Transverse colon (tissue), 4 donors: ENCODE measurements at regions not wholly inside any gene's neighbourhood (a gene's known extent, or its start where the extent isn't known, plus 50 kb on each side); places are given as distances from the start of the nearest gene placed in this dataset.

Experiments
- DNase-seq: peaks from one replicate; pipeline ENCODE4 v3.0.0-alpha.2; 2019
- H3K27ac ChIP-seq, 4 donors: fragments of 200-600 bp; sonication (generic); 2 replicates each; pipeline ENCODE4 v1.5.1; 2016 to 2018; ENCODE audit warnings: inconsistent platforms in 4 of 4
- H3K27me3 ChIP-seq: fragments of 200-600 bp; sonication (generic); 2 replicates; pipeline ENCODE4 v1.5.1; 2017; ENCODE audit warnings: inconsistent platforms
- H3K36me3 ChIP-seq, 4 donors: fragments of 200-600 bp; sonication (generic); 2 replicates each; pipeline ENCODE4 v1.5.1; 2017 to 2019; ENCODE audit warnings: inconsistent platforms in 4 of 4
- H3K4me1 ChIP-seq, 4 donors: fragments of 200-600 bp; sonication (generic); 2 replicates each; pipeline ENCODE4 v1.5.1; 2017 to 2020; ENCODE audit warnings: inconsistent platforms in 4 of 4
- H3K4me3 ChIP-seq, 4 donors: fragments of 200-600 bp; sonication (generic); 1 replicate in 1 of 4; 2 replicates in 3 of 4; pipeline versions ENCODE4 v1.5.1 to v1.6.1; 2017 to 2019; ENCODE audit warnings: inconsistent platforms in 4 of 4
- H3K9me3 ChIP-seq, 2 donors: fragments of 200-600 bp; sonication (generic); 2 replicates each; pipeline ENCODE4 v1.5.1; 2017 to 2019; ENCODE audit warnings: inconsistent platforms in 2 of 2
- EP300 ChIP-seq: sonication (generic); formaldehyde crosslinking; IDR thresholded peaks from one replicate; pipeline ENCODE4 v1.6.1; 2017; ENCODE audit warnings: antibody characterized with exemption, low read depth
- POLR2A ChIP-seq: fragments of 450-650 bp; IDR thresholded peaks from one replicate; pipeline ENCODE4 v1.6.1; 2016; ENCODE audit warnings: antibody characterized with exemption, mild to moderate bottlenecking, moderate library complexity
- POLR2AphosphoS5 ChIP-seq, 3 donors: sonication (generic); formaldehyde crosslinking; IDR thresholded peaks; one replicate each; pipeline ENCODE4 v1.6.1; 2016; ENCODE audit warnings: antibody characterized with exemption in 3 of 3
- WGBS, 2 donors: methylation state at CpG; one replicate each; pipeline ENCODE4 v1.1.5; 2018; ENCODE audit warnings: low coverage in 1 of 2; 5-methylcytosine and 5-hydroxymethylcytosine counted together
- in situ Hi-C, 4 donors: fragments of 200-750 bp; cut with MboI; loops; one replicate each; pipeline versions ENCODE4 v1.15.0 to v1.15.1; 2017; ENCODE audit warnings: low sequenced_read_pairs in 3 of 4, low pct_ligation_motif_present in 1 of 4, low pct_unique_long_range_greater_than_20kb in 1 of 4
- intact Hi-C: fragments of 100-400 bp; cut with DNase I; formaldehyde crosslinking; loops from one replicate; pipeline ENCODE4 v1.15.1; 2023; ENCODE audit warnings: low total_unique reads
- small RNA-seq, 4 donors: library from RNA; depleted of rRNA; stranded (forward); fragments of <200 nt; gene quantifications; one replicate each; pipeline ENCODE3, GENCODE V24; 2016
- TF ChIP-seq, protein P1 (sequence below), 5 experiments: fragments of 200-600 bp in 3 of 5; fragments of 450-650 bp in 2 of 5; sonication (generic) in 3 of 5; IDR thresholded peaks; 1 replicate in 2 of 5; 2 replicates in 3 of 5; pipeline ENCODE4 v1.5.1; 2016 to 2017; ENCODE audit warnings: antibody characterized with exemption in 5 of 5, inconsistent platforms in 3 of 5, mild to moderate bottlenecking in 2 of 5, moderate library complexity in 1 of 5

DNA sequence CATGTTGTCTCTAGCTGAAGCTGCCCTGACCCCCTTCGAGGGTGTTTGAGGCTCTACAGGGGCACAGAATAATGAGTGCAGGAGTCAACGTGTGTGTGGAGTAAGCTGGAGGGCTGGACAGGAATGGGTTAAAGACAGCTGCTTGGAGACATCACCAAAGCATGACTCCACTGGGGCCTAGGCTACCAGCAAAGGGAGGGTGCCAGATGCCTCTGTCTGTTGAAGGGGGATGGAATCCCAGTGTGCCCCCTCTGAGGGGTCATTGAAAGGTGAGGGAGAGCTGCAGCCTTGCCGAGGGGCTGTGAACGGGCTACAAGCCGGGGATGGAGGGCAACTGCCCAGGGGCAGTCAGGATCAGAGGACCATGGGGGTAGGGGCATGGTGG, 51.7 kb upstream of the PODXL start:
- no peaks in the 10 kb centered on the region for H3K9me3 ChIP-seq
- no peak overlapping the region for H3K4me3 ChIP-seq
- H3K36me3 ChIP-seq = no peaks in the 10 kb centered on the region
- no peak overlapping the region for H3K27ac ChIP-seq
- WGBS, 2 donors = 51 to 61% methylated on average over 3 to 5 of the region's 5 CpGs
- intact Hi-C loops (no loop called here), in situ Hi-C loops (no loop called here)
- DNase-seq = no peak
- TF ChIP-seq EP300 = no peak
- no peak for TF ChIP-seq POLR2A
- TF ChIP-seq POLR2AphosphoS5 (IDR thresholded peaks at IDR 0.05) = no peak
- TF ChIP-seq, protein P1, sequence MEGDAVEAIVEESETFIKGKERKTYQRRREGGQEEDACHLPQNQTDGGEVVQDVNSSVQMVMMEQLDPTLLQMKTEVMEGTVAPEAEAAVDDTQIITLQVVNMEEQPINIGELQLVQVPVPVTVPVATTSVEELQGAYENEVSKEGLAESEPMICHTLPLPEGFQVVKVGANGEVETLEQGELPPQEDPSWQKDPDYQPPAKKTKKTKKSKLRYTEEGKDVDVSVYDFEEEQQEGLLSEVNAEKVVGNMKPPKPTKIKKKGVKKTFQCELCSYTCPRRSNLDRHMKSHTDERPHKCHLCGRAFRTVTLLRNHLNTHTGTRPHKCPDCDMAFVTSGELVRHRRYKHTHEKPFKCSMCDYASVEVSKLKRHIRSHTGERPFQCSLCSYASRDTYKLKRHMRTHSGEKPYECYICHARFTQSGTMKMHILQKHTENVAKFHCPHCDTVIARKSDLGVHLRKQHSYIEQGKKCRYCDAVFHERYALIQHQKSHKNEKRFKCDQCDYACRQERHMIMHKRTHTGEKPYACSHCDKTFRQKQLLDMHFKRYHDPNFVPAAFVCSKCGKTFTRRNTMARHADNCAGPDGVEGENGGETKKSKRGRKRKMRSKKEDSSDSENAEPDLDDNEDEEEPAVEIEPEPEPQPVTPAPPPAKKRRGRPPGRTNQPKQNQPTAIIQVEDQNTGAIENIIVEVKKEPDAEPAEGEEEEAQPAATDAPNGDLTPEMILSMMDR (IDR thresholded peaks at IDR 0.05) = no peak
- H3K27me3 ChIP-seq = peaks cover 4% of the 10 kb centered on the region
- no peaks in the 10 kb centered on the region for H3K4me1 ChIP-seq

DNA sequence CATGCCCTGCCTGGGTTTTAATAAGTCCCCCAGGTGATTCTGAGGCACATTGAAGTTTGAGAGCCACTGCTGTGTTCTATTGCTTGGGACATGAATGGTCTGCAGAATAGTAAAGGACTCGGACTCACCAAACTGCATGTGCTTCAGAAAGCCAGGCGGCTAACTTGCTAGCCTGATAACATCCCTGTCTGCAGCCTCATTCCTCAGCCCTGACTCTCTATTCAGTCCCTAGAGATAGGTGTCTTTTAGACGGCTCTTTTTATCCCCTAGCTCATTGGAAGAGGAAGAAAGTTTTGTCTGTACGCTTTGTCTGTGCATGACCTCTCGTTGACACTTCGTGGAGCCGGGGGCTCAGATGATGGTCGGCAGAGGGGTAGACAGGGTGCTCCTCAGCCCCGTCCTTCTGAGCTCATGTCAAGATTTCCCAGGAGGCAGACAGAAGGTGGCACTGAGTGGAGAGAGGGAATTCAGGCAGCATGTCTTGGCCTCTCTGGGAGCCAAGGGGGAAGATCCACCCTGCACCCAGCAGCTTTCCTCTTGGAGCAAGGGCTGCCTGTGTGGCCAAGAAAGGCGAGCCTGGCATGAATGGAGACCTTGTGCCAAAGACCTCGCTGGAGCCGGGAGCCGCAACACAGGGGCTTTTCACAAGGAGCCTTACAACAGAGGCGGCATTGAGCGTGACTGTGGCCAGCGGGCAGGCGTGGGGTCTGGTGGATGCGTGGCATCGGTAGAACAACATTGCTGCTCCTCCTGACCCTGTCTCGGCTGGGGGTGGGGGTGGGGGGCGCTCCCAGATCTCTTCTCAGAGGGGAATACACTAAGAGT, 51.1 kb upstream of the PODXL start:
- TF ChIP-seq, protein P1 (IDR thresholded peaks at IDR 0.05) = no peak
- TF ChIP-seq POLR2AphosphoS5 (IDR thresholded peaks at IDR 0.05) (no peak), EP300 (no peak), POLR2A (no peak)
- no peak overlapping the region for H3K27ac ChIP-seq
- WGBS, 2 donors = 73 to 77% methylated on average over 7 to 20 of the region's 21 CpGs
- in situ Hi-C loops = no loop called here
- intact Hi-C loops = no loop called here
- no peaks in the 10 kb centered on the region for H3K36me3 ChIP-seq
- H3K27me3 ChIP-seq = peaks cover 4% of the 10 kb centered on the region
- H3K4me3 ChIP-seq = no peak overlapping the region
- no peaks in the 10 kb centered on the region for H3K9me3 ChIP-seq
- no peak for DNase-seq
- no peaks in the 10 kb centered on the region for H3K4me1 ChIP-seq

DNA sequence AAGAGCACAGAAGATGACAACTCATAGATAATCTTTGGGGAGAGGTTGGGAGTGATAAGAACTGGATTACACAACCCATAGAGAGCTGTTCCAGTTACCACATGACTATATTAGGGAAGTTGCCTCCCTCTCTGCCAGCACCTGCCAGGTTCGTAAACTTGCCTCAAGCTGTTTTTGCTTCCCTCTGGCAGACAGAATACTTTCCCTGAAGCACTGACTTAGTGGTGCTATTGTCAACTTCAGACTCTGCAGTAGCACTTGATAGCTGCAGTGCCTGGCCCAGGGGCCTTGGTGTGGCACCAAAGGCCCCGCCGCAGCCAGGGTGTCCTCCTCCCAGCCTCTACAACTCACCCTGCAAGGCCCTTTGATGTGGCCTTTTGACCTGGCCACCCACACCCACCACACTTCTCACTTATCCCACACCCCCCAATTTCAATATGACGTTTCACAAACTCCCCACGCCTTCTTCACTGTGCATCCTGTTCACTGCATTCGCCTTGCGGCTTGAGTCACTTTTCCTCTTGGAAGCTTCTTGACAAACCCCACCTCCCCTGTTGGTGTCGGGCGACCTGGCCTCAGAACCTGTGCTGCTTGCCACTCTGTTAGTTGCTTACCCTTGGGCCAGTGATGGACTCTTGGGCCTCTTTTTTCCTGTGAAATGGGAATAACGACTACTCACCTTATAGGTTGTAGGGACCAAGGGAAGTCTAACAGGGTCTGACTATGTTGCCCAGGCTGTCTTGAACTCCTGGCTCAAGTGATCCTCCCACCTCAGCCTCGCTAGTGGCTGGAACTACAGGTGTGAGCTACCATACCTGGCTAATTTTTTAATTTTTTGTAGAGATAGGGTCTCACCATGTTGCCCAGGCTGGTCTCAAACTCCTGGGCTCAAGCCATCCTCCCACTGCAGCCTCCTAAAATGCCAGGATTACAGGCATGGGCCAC, 50.2 kb upstream of the PODXL start:
- in situ Hi-C loops (no loop called here), intact Hi-C loops (no loop called here)
- TF ChIP-seq POLR2A (no peak), EP300 (no peak), POLR2AphosphoS5 (IDR thresholded peaks at IDR 0.05) (no peak)
- TF ChIP-seq, protein P1 (IDR thresholded peaks at IDR 0.05) = no peak
- H3K9me3 ChIP-seq = no peaks in the 10 kb centered on the region
- no peak overlapping the region for H3K4me3 ChIP-seq
- no peaks in the 10 kb centered on the region for H3K36me3 ChIP-seq
- DNase-seq = no peak
- 77 to 83% methylated on average over 1 to 11 of the region's 11 CpGs for WGBS, 2 donors
- H3K27ac ChIP-seq = no peak overlapping the region
- H3K27me3 ChIP-seq = peaks cover 4% of the 10 kb centered on the region
- no peaks in the 10 kb centered on the region for H3K4me1 ChIP-seq

Small RNA genes in the stretch of these regions (small RNA-seq; reads per million reads assigned to genes)
- gene AC009518.3 = 0 reads per million in 4 donors
